ENCODE measurements at regions not wholly inside any gene's neighbourhood (a gene's known extent, or its start where the extent isn't known, plus 50 kb on each side); places are given as distances from the start of the nearest gene placed in this dataset.

- H3K36me3 ChIP-seq = no peaks in the 10 kb centered on the region
- H3K27me3 ChIP-seq (replicated peaks in 1 of 7) = peaks cover 0 to 46% (median 27%) of the 10 kb centered on the region in 7 donors
- peaks cover 14 to 39% (median 31%) of the 10 kb centered on the region in 6 donors for H3K4me1 ChIP-seq
- no peak overlapping the region for H3K27ac ChIP-seq
- 84 to 90% (median 86%) methylated on average over 12 of the region's 12 CpGs for WGBS, 5 donors
- DNase-seq = no peak
- intact Hi-C loops (cut with DNase I; ENCODE audit: low total_unique reads) = no loop called here
- no peak overlapping the region for H3K4me3 ChIP-seq
- H3K9me3 ChIP-seq = peaks cover 0 to 3% (median 0%) of the 10 kb centered on the region in 8 donors
- TF ChIP-seq CTCF (IDR thresholded peaks at IDR 0.05 in 8 of 11, conservative IDR thresholded peaks at IDR 0.05 in 3 of 11) (no peak), POLR2AphosphoS5 (IDR thresholded peaks at IDR 0.05) (no peak), POLR2A (IDR thresholded peaks at IDR 0.05) (no peak)
Observed at GRCh38 chr9:129435291-129435690, 185.6 kb downstream of the C9orf50 start.

- no peak overlapping the region for H3K27ac ChIP-seq
- no peak for DNase-seq
- peaks cover 0 to under 1% (median 0%) of the 10 kb centered on the region in 8 donors for H3K9me3 ChIP-seq
- 49 to 83% (median 59%) methylated on average over 2 of the region's 2 CpGs for WGBS, 5 donors
- H3K4me1 ChIP-seq = peaks cover 14 to 43% (median 31%) of the 10 kb centered on the region in 6 donors
- no peak overlapping the region for H3K4me3 ChIP-seq
- no peaks in the 10 kb centered on the region for H3K36me3 ChIP-seq
- peaks cover 0 to 38% (median 23%) of the 10 kb centered on the region in 7 donors for H3K27me3 ChIP-seq (replicated peaks in 1 of 7)
- intact Hi-C loops (cut with DNase I; ENCODE audit: low total_unique reads) = no loop called here
- no peak for TF ChIP-seq POLR2A (IDR thresholded peaks at IDR 0.05)
- no peak for TF ChIP-seq POLR2AphosphoS5 (IDR thresholded peaks at IDR 0.05)
- TF ChIP-seq CTCF (IDR thresholded peaks at IDR 0.05 in 8 of 11, conservative IDR thresholded peaks at IDR 0.05 in 3 of 11) = no peak
Observed at GRCh38 chr9:129434187-129434586, 186.7 kb downstream of the C9orf50 start.

GRCh38 chr9:129432297-129433154 lies 188.4 kb downstream of the C9orf50 start:
- TF ChIP-seq POLR2AphosphoS5 (IDR thresholded peaks at IDR 0.05) (no peak), POLR2A (IDR thresholded peaks at IDR 0.05) (no peak), CTCF (IDR thresholded peaks at IDR 0.05 in 8 of 11, conservative IDR thresholded peaks at IDR 0.05 in 3 of 11) (no peak)
- WGBS, 5 donors = 56 to 65% (median 59%) methylated on average over 15 of the region's 15 CpGs
- peaks cover 0 to 21% (median 11%) of the 10 kb centered on the region in 7 donors for H3K27me3 ChIP-seq (replicated peaks in 1 of 7)
- H3K4me3 ChIP-seq = no peak overlapping the region
- H3K27ac ChIP-seq = peak overlapping the region in 2 of 8 donors; percentile 26 to 27
- H3K9me3 ChIP-seq = no peaks in the 10 kb centered on the region
- DNase-seq = no peak
- no peaks in the 10 kb centered on the region for H3K36me3 ChIP-seq
- H3K4me1 ChIP-seq = peaks cover 3 to 37% (median 23%) of the 10 kb centered on the region in 6 donors
- intact Hi-C loops (cut with DNase I; ENCODE audit: low total_unique reads) = no loop called here

GRCh38 chr9:129430940-129431643 lies 189.8 kb downstream of the C9orf50 start:
- no peak for DNase-seq
- Histone ChIP-seq H3K9me3 (no peaks in the 10 kb centered on the region), H3K4me3 (no peak overlapping the region), H3K27me3 (replicated peaks in 1 of 7) (peaks cover 0 to 7% (median 0%) of the 10 kb centered on the region in 7 donors), H3K36me3 (no peaks in the 10 kb centered on the region), H3K27ac (no peak overlapping the region), H3K4me1 (peaks cover 0 to 22% (median 11%) of the 10 kb centered on the region in 6 donors)
- WGBS, 5 donors = 84 to 93% (median 86%) methylated on average over 18 of the region's 18 CpGs
- TF ChIP-seq POLR2AphosphoS5 (IDR thresholded peaks at IDR 0.05) (no peak), CTCF (IDR thresholded peaks at IDR 0.05 in 8 of 11, conservative IDR thresholded peaks at IDR 0.05 in 3 of 11) (no peak), POLR2A (IDR thresholded peaks at IDR 0.05) (no peak)
- intact Hi-C loops (cut with DNase I; ENCODE audit: low total_unique reads) = no loop called here
